Esophagus squamous epithelium (tissue), 4 donors: ENCODE measurements at regions not wholly inside any gene's neighbourhood (a gene's known extent, or its start where the extent isn't known, plus 50 kb on each side); places are given as distances from the start of the nearest gene placed in this dataset.

Source experiments
- CTCF ChIP-seq, 6 experiments: fragments of 450-650 bp in 4 of 6; fragments of 200-600 bp in 2 of 6; sonication (generic) in 2 of 6; IDR thresholded peaks; one replicate each; pipeline ENCODE4 v1.5.1; 2016 to 2019; ENCODE audit warnings: antibody characterized with exemption in 6 of 6, mild to moderate bottlenecking in 4 of 6, moderate library complexity in 4 of 6
- POLR2A ChIP-seq, 4 donors: fragments of 450-650 bp; IDR thresholded peaks; one replicate each; pipeline ENCODE4 v1.6.1; 2017; ENCODE audit warnings: antibody characterized with exemption in 4 of 4, mild to moderate bottlenecking in 4 of 4, moderate library complexity in 3 of 4

- TF ChIP-seq CTCF (IDR thresholded peaks at IDR 0.05) (no peak), POLR2A (IDR thresholded peaks at IDR 0.05) (no peak)
Measured at GRCh38 chr5:30458681-30459080, 734.8 kb upstream of the CDH6 start.
